Liver (tissue), 8 donors: ENCODE measurements at regions not wholly inside any gene's neighbourhood (a gene's known extent, or its start where the extent isn't known, plus 50 kb on each side); places are given as distances from the start of the nearest gene placed in this dataset.

Experiments used
- DNase-seq: peaks from one replicate; pipeline ENCODE4 v3.0.0-alpha.2; 2017; ENCODE audit warnings: low spot score
- H3K27ac ChIP-seq, 2 donors: one replicate each; pipeline ENCODE4 v1.7.0; 2013; ENCODE audit warnings: inconsistent platforms in 2 of 2, low read length in 2 of 2, control low read depth in 1 of 2, low read depth in 1 of 2, mild to moderate bottlenecking in 1 of 2
- H3K27me3 ChIP-seq, 4 donors: one replicate each; pipeline versions ENCODE4 v1.6.1 to v1.7.0; 2013; ENCODE audit warnings: low read length in 3 of 4, inconsistent platforms in 1 of 4, mild to moderate bottlenecking in 1 of 4, moderate library complexity in 1 of 4; ENCODE audit not compliant: control insufficient read depth in 4 of 4, insufficient read depth in 4 of 4
- H3K36me3 ChIP-seq, 4 donors: one replicate each; pipeline versions ENCODE4 v1.6.1 to v1.7.0; 2013; ENCODE audit warnings: low read length in 3 of 4, mild to moderate bottlenecking in 3 of 4, low read depth in 1 of 4, moderate library complexity in 1 of 4; ENCODE audit not compliant: control insufficient read depth in 4 of 4, insufficient read depth in 3 of 4
- H3K4me1 ChIP-seq, 4 donors: one replicate each; pipeline versions ENCODE4 v1.6.1 to v1.7.0; 2013; ENCODE audit warnings: low read length in 3 of 4, mild to moderate bottlenecking in 3 of 4, moderate library complexity in 1 of 4; ENCODE audit not compliant: control insufficient read depth in 4 of 4, insufficient read depth in 4 of 4
- H3K4me3 ChIP-seq, 3 donors: one replicate each; pipeline versions ENCODE4 v1.6.1 to v1.7.0; 2013; ENCODE audit warnings: low read length in 3 of 3, control low read depth in 1 of 3, low read depth in 1 of 3, mild to moderate bottlenecking in 1 of 3
- H3K9ac ChIP-seq, 2 donors: one replicate each; pipeline ENCODE4 v1.7.0; 2013; ENCODE audit warnings: low read length in 2 of 2, mild to moderate bottlenecking in 2 of 2, moderate library complexity in 2 of 2, control low read depth in 1 of 2, low read depth in 1 of 2
- H3K9me3 ChIP-seq, 4 donors: one replicate each; pipeline versions ENCODE4 v1.6.1 to v1.7.0; 2013; ENCODE audit warnings: low read length in 3 of 4; ENCODE audit not compliant: control insufficient read depth in 4 of 4
- ATF3 ChIP-seq: IDR thresholded peaks from 2 replicates; pipeline ENCODE4 v1.6.1; 2016; ENCODE audit warnings: antibody characterized with exemption
- CTCF ChIP-seq: fragments of 150-350 bp; IDR thresholded peaks from 2 replicates; pipeline ENCODE4 v1.5.1; 2017; ENCODE audit warnings: improper control_type of control experiment, low read depth, low read length; ENCODE audit not compliant: missing input control
- EGR1 ChIP-seq, 2 donors: IDR thresholded peaks; 2 replicates each; pipeline ENCODE4 v1.6.1; 2016 to 2018; ENCODE audit warnings: antibody characterized with exemption in 2 of 2, low read depth in 2 of 2
- FOXA1 ChIP-seq: IDR thresholded peaks from 2 replicates; pipeline ENCODE4 v1.6.1; 2016; ENCODE audit warnings: antibody characterized with exemption
- FOXA2 ChIP-seq: IDR thresholded peaks from 2 replicates; pipeline ENCODE4 v1.6.1; 2016; ENCODE audit warnings: antibody characterized with exemption
- GABPA ChIP-seq, 2 donors: IDR thresholded peaks in 1 of 2; conservative IDR thresholded peaks in 1 of 2; 2 replicates each; pipeline ENCODE4 v1.6.1; 2016; ENCODE audit warnings: antibody characterized with exemption in 2 of 2, mild to moderate bottlenecking in 1 of 2, moderate library complexity in 1 of 2
- HNF4A ChIP-seq, 2 donors: conservative IDR thresholded peaks; 2 replicates each; pipeline ENCODE4 v1.6.1; 2016; ENCODE audit warnings: antibody characterized with exemption in 2 of 2, mild to moderate bottlenecking in 2 of 2
- HNF4G ChIP-seq: IDR thresholded peaks from 2 replicates; pipeline ENCODE4 v1.6.1; 2016; ENCODE audit warnings: antibody characterized with exemption
- JUND ChIP-seq, 2 donors: IDR thresholded peaks; 2 replicates each; pipeline ENCODE4 v1.6.1; 2016; ENCODE audit warnings: antibody characterized with exemption in 2 of 2
- MAX ChIP-seq: IDR thresholded peaks from 2 replicates; pipeline ENCODE4 v1.6.1; 2016; ENCODE audit warnings: antibody characterized with exemption
- NR2F2 ChIP-seq: IDR thresholded peaks from 2 replicates; pipeline ENCODE4 v1.6.1; 2016; ENCODE audit warnings: antibody characterized with exemption
- RAD21 ChIP-seq, 2 donors: IDR thresholded peaks; 2 replicates each; pipeline ENCODE4 v1.6.1; 2016; ENCODE audit warnings: antibody characterized with exemption in 2 of 2, mild to moderate bottlenecking in 2 of 2
- REST ChIP-seq: IDR thresholded peaks from 2 replicates; pipeline ENCODE4 v1.6.1; 2016; ENCODE audit warnings: antibody characterized with exemption, mild to moderate bottlenecking
- RXRA ChIP-seq, 2 donors: IDR thresholded peaks; 2 replicates each; pipeline ENCODE4 v1.6.1; 2017 to 2018; ENCODE audit warnings: antibody characterized with exemption in 2 of 2, mild to moderate bottlenecking in 1 of 2
- SP1 ChIP-seq: IDR thresholded peaks from 2 replicates; pipeline ENCODE4 v1.6.1; 2018; ENCODE audit warnings: antibody characterized with exemption, mild to moderate bottlenecking
- TAF1 ChIP-seq: conservative IDR thresholded peaks from 2 replicates; pipeline ENCODE4 v1.6.1; 2016; ENCODE audit warnings: antibody characterized with exemption, mild to moderate bottlenecking
- YY1 ChIP-seq: IDR thresholded peaks from 2 replicates; pipeline ENCODE4 v1.6.1; 2016; ENCODE audit warnings: antibody characterized with exemption, mild to moderate bottlenecking
- ZBTB33 ChIP-seq: IDR thresholded peaks from 2 replicates; pipeline ENCODE4 v1.6.1; 2016; ENCODE audit warnings: antibody characterized with exemption
- WGBS: extraction: QIAGEN DNeasy Blood & Tissue Kit; methylation state at CpG from one replicate; pipeline ENCODE4 v1.1.7; 2013; 5-methylcytosine and 5-hydroxymethylcytosine counted together
- donor health status: healthy.
- donor health status: healthy.
- donor health status: healthy.
- donor health status: healthy.
- donor health status: healthy.

- TF ChIP-seq JUND (IDR thresholded peaks at IDR 0.05) = no peak
- TF ChIP-seq RAD21 (IDR thresholded peaks at IDR 0.05) = no peak
- no peak for TF ChIP-seq FOXA1
- Histone ChIP-seq H3K9ac (no peak overlapping the region), H3K36me3 (no peaks in the 10 kb centered on the region), H3K27ac (peak overlapping the region; percentile 79 to 92), H3K4me1 (peaks cover 16 to 70% (median 45%) of the 10 kb centered on the region in 4 donors), H3K27me3 (no peaks in the 10 kb centered on the region), H3K4me3 (peak overlapping the region in 1 of 3 donors; percentile 16), H3K9me3 (no peaks in the 10 kb centered on the region)
- no peak for DNase-seq
- WGBS = 47% methylated on average over 2 of the region's 2 CpGs
Observed at GRCh38 chr16:51405361-51405760, 254.3 kb upstream of the SALL1 start.

- peak; percentile 8 for TF ChIP-seq YY1
- TF ChIP-seq FOXA2 = no peak
- TF ChIP-seq JUND (IDR thresholded peaks at IDR 0.05) = peak in 1 of 2 donors; percentile 27
- TF ChIP-seq ZBTB33 = no peak
- TF ChIP-seq RAD21 (IDR thresholded peaks at IDR 0.05) = peak in 1 of 2 donors; percentile 11
- TF ChIP-seq RXRA (IDR thresholded peaks at IDR 0.05) = peak in 1 of 2 donors; percentile 16
- TF ChIP-seq HNF4A (conservative IDR thresholded peaks at IDR 0.05) = peak in 1 of 2 donors; percentile 29
- DNase-seq = no peak
- H3K27ac ChIP-seq = peak overlapping the region; percentile 79 to 92
- H3K9ac ChIP-seq = no peak overlapping the region
- H3K4me3 ChIP-seq = no peak overlapping the region
- no peaks in the 10 kb centered on the region for H3K36me3 ChIP-seq
- WGBS = 57% methylated on average over 1 of the region's 1 CpG
- H3K27me3 ChIP-seq = no peaks in the 10 kb centered on the region
- H3K9me3 ChIP-seq = no peaks in the 10 kb centered on the region
- peaks cover 20 to 68% (median 44%) of the 10 kb centered on the region in 4 donors for H3K4me1 ChIP-seq
Observed at GRCh38 chr16:51404386-51404785, 253.3 kb upstream of the SALL1 start.

GRCh38 chr16:51402785-51403184 lies 251.7 kb upstream of the SALL1 start:
- TF ChIP-seq TAF1 (no peak), FOXA1 (no peak), MAX (peak; percentile 72), REST (peak; percentile 50), RAD21 (IDR thresholded peaks at IDR 0.05) (peak; percentile 48 to 60), YY1 (peak; percentile 73), HNF4A (conservative IDR thresholded peaks at IDR 0.05) (peak; percentile 94 to 95), ZBTB33 (peak; percentile 83), HNF4G (peak; percentile 77), CTCF (no peak), NR2F2 (peak; percentile 70), ATF3 (peak; percentile 88), SP1 (peak; percentile 92), GABPA (IDR thresholded peaks at IDR 0.05 in 1 of 2, conservative IDR thresholded peaks at IDR 0.05 in 1 of 2) (no peak), JUND (IDR thresholded peaks at IDR 0.05) (peak; percentile 83 to 92), RXRA (IDR thresholded peaks at IDR 0.05) (peak; percentile 91 to 93), FOXA2 (peak; percentile 45), EGR1 (IDR thresholded peaks at IDR 0.05; ENCODE audit: low read depth in 2 of 2) (peak in 1 of 2 donors; percentile 73)
- no peaks in the 10 kb centered on the region for H3K27me3 ChIP-seq
- H3K9ac ChIP-seq = peak overlapping the region in 1 of 2 donors; percentile 27
- H3K36me3 ChIP-seq = no peaks in the 10 kb centered on the region
- H3K27ac ChIP-seq = peak overlapping the region; percentile 82 to 92
- WGBS = 23% methylated on average over 3 of the region's 3 CpGs
- peaks cover 0 to 2% (median 0%) of the 10 kb centered on the region in 4 donors for H3K9me3 ChIP-seq
- no peak for DNase-seq
- peaks cover 15 to 54% (median 34%) of the 10 kb centered on the region in 4 donors for H3K4me1 ChIP-seq
- H3K4me3 ChIP-seq = no peak overlapping the region
